Spleen (tissue), 7 donors: ENCODE measurements at regions not wholly inside any gene's neighbourhood (a gene's known extent, or its start where the extent isn't known, plus 50 kb on each side); places are given as distances from the start of the nearest gene placed in this dataset.

ENCODE experiments used
- CTCF ChIP-seq, 11 experiments: fragments of 200-600 bp in 7 of 11; fragments of 450-650 bp in 4 of 11; sonication (generic) in 4 of 11; IDR thresholded peaks in 8 of 11; conservative IDR thresholded peaks in 3 of 11; 1 replicate in 7 of 11; 2 replicates in 4 of 11; pipeline versions ENCODE4 v1.4.0 to v1.8.0; 2016 to 2021; ENCODE audit warnings: antibody characterized with exemption in 11 of 11, inconsistent platforms in 4 of 11, mild to moderate bottlenecking in 1 of 11
- POLR2A ChIP-seq, 3 donors: fragments of 450-650 bp; IDR thresholded peaks; one replicate each; pipeline ENCODE4 v1.5.1; 2017; ENCODE audit warnings: antibody characterized with exemption in 3 of 3, mild to moderate bottlenecking in 1 of 3
- POLR2AphosphoS5 ChIP-seq, 3 donors: sonication (generic); formaldehyde crosslinking; IDR thresholded peaks; one replicate each; pipeline ENCODE4 v1.5.1; 2017; ENCODE audit warnings: antibody characterized with exemption in 3 of 3
- donor health status: DM: no; HTN: no; CAD: no; lungs with moderate emphysema.
- donor health status: DM: no; HTN: no; CAD: no.
- donor health status: DM: no; HTN: no; CAD: no.

- TF ChIP-seq CTCF (IDR thresholded peaks at IDR 0.05 in 8 of 11, conservative IDR thresholded peaks at IDR 0.05 in 3 of 11) (no peak), POLR2AphosphoS5 (IDR thresholded peaks at IDR 0.05) (no peak), POLR2A (IDR thresholded peaks at IDR 0.05) (no peak)
These were observed 333.8 kb downstream of the PREX1 start for GRCh38 chr20:48493966-48494365.
